Frontal cortex (tissue), 3 donors: ENCODE measurements at regions not wholly inside any gene's neighbourhood (a gene's known extent, or its start where the extent isn't known, plus 50 kb on each side); places are given as distances from the start of the nearest gene placed in this dataset.

Experiments
- DNase-seq, 2 donors: peaks; one replicate each; pipeline ENCODE4 v3.0.0; 2012; ENCODE audit warnings: low spot score in 2 of 2
- FAIRE-seq: peaks from 2 replicates; lab custom pipeline; 2012; peaks lifted over from hg19 to GRCh38; lab: Jason Lieb, UNC
- donor health status: control.
- donor health status: control.
- donor health status: control.

DNA sequence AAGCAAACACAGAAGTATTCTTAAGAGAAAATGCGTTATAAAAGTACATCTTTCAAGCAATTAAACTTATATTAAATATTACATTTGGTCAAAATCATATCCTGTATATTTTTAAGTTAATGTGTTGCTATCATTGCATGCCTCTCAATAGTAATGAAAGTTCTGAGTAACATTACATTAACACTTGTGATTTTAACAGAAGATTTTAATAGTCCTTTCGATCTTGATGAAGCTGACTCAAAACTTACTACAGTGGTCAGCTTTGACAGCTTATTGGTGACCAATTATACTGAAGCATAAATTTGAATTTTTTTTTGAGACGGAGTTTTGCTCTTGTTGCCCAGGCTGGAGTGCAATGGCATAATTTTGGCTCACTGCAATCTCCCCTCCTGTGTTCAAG is 303.3 kb downstream of the GALR1 start:
- no peak for FAIRE-seq
- no peak for DNase-seq

DNA sequence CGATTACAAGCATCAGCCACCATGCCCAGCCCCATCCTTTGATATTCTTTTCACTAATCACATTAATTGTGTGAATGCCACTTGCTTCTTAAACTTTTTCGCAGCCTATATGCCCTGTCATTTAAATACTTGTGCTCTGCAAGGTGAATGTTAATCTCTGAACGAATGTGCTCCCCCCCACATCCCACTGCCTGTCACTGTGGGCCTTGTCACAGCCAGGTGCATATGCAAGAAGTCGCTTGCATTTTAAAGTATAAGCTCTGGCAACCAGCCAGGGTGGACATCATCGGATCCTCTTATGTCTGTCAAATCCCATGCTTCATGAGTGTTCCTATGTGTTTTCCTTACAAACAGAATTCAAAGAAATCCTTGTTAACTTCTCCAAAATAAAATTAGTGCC is 304.4 kb downstream of the GALR1 start:
- no peak for DNase-seq
- FAIRE-seq = no peak

DNA sequence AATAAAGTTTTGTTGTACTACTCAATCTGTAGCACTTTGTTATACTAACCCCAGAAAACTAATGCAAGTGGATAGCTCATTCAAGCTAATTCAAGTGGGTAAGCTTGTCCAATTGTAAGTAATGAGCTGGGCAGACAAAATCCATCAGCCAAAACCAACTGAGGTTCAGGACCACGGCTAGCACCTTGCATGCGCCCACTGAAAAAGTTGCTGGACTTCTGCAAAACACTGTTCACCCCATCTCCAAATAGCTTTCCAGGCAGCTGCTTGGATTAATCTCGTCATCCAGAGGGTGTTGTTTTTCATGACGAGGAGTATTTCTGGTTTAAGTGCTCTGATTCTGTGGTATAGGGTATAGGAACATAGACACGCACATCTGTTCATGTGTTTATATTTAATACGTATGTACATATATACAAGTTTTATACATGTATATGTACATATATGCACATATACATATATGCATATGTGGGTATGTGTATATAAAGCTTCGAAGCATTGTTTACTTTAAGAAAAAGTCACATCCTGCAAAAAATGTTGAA is 307.5 kb downstream of the GALR1 start:
- no peak for DNase-seq
- FAIRE-seq = no peak

DNA sequence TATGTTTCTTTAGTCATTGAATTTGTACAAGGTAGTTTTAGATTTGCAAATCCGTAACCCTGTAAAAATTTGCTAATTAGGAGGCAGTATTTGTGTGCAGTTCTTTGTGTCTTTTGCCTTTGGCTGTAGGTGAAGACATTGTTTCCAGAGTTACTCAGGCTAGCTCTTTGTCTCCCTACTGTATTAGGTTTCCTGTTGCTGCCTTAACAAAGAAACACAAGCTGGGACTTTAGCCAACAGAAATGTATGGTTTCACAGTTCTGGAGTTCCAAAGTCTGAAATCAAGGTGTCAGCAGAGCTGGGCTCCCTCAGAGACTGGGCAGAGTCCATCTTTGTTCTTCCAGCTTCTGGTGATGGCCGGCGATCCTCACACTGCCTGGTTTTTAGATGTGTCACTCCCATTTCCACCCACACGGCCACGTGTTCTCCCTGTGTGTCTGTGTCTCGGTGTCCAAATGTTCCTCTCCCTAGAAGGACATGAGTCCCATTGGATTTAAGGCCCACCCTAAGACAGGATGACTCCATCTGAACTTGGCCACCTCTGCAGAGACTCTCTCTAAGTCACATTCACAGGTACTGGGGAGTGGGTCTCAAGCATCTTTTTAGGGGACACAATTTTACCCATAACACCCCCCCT is 309.7 kb downstream of the GALR1 start:
- FAIRE-seq (no peak), DNase-seq (no peak)

DNA sequence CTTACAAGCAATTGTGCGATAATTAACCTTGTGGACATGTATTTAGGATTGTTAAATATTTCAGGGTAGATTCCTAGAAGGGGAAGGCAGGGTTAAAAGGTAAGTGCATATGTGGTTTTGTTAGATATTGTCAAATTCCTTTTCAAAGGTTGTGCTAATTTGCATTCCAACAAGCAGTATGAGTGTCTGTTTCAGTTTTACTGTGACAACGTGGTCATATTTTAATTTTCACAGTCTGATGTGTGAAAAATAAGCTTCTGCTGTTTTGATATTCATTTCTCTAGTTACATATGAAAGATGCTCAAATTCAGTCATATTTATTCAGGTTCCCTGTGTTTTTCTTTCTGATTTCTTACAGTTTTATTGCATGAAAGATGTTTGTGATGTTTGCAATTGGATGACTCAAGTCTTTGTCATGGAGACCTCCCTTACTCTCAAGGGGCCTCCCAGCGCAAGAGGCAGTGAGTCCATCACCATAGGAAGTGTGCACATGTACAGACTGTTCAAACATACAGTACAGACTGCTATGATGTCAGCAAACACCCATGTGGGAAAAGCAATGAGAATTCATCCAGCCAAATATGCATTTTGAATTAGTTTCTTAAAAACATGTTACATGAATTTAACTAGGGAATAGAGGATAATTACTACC is 310.8 kb downstream of the GALR1 start:
- DNase-seq = no peak
- no peak for FAIRE-seq

DNA sequence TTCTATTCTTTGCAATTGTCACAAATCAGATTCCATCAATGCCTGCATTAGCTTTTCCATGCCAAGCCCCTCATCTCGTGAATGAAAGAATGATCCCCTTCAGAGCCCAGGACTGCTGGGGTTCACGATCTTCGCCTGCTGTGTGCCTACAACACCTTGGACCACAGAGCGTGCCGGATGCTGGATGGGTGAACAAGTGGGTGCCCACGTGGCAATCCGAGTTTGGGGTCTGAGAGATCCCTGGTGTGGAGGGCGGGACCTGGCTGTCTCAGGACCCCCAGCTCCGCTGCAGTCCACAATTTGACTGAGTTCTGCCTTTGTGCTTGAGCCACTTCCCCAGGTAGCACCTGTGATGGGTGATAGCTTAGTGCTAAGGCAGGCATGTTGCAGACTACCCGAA is 317.0 kb downstream of the GALR1 start:
- no peak for FAIRE-seq
- no peak for DNase-seq

DNA sequence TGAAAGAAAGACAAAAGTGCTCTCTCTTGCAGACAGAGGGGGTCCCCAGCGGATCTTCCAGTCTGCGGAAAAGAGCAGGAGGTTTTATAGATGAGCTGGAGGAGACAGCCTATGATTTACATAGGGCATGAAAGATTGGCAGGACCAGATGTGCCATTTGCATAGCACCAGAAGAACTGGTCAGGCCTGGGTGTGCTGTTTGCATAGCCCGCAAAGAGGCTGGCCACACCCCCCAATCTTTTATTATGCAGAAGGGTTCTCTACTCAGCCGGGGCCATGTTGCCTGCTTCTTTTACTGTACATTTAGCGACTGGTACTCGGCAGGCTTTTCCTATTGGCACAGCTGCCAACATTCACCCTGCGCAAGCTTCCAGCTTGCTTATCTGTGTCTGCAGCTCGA is 317.6 kb downstream of the GALR1 start:
- DNase-seq = no peak
- no peak for FAIRE-seq

DNA sequence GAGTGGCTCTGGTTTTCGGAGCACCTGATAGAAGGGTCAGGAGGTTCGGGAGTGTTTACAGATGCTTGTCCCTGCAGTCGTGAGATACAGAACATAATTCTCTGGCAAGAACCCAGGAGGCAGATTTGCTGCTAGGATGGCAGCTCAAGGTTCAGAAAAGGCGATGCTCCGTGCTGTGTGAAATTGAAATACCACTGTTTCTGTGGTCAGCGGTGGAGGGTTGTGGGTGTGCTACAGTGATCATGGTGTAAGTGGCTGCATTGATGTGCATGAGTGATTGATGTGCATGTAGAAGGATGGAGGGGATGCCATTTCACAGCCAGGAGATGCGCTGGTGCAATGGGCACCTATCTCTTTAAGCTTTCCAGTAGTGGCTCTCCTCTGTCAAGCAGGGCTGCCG is 322.1 kb downstream of the GALR1 start:
- DNase-seq (no peak), FAIRE-seq (no peak)

DNA sequence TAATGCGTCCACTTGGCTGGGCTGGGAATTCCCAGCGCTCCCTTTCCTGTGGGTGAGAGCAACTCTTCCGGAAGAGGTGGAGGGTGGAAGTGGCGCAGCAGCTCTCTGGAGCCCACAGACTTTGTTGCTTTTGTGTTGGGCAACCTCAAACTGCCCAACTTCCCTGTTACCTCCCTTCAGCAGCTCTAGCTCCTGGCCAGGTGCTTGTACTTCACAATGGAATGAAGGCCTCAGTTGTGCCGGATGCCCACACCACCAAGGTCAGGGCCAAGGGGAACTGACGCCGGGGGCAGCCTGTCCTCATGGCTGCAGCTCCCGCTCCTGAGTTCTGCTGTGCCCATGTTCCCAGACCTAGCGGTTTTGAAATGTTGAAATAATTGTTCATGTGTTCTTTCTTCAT is 322.9 kb downstream of the GALR1 start:
- no peak for FAIRE-seq
- DNase-seq = no peak

DNA sequence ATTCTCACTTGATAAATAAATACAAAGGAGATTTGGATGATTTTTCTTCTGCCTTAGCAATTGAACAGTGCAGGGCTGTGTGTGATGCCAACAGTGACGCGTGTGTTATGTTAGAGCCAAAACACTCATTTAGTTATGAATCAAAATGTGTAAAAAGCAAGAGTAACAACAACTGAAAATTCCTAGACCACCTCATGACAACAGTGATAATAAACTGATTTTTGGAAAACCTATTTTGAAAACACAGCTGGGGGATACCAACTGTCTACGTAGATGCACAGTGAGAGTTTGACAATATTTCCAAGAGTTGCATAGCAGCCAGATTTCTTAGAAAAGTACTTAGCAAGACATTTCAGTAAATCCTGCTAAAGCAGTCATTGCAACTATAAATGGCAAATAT is 323.9 kb downstream of the GALR1 start:
- FAIRE-seq (no peak), DNase-seq (no peak)

DNA sequence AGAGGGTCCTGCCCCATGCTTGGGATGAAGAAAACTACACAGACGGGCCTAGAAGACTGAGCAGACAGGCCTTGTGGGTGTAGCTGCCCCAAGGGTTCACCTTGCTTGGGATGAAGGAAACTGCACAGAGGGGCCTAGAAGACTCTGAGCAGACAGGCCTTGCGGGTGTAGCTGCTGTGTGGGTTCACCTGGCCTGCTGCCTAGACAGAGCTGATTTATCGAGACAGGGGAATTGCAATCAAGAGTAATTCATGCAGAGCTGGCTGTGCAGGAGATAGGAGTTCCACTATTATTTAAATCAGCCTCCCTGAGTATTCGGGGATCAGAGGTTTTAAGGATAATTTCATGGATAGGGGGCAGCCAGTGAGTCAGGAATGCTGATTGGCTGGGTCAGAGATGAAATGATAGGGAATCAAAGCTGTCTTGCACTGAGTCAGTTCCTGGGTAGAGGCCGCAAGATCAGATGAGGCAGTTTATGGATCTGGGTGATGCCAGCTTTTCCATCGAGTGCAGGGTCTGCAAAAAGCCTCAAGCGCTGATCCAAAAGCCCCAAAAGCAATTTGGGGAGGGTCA is 341.4 kb downstream of the GALR1 start:
- FAIRE-seq = no peak
- no peak for DNase-seq

DNA sequence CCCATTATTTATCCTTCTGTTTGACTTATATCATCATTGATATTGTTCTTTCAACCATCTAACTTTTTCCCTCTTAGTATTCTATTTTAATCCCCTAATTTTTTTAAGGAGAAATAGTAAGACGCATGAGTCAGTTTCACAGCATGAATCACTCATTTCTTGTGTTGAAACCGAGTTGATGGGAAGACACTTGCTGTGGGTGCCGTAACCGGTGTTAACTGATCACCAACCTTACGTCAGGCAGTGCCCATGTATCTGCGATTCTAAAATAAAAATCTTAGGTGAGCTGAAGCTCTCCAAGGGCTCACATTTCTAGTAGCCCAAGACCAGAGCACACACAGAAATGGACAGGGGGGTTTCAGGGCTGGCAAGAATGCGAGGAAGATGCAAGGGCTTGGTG is 348.1 kb downstream of the GALR1 start:
- DNase-seq = no peak
- FAIRE-seq = no peak

DNA sequence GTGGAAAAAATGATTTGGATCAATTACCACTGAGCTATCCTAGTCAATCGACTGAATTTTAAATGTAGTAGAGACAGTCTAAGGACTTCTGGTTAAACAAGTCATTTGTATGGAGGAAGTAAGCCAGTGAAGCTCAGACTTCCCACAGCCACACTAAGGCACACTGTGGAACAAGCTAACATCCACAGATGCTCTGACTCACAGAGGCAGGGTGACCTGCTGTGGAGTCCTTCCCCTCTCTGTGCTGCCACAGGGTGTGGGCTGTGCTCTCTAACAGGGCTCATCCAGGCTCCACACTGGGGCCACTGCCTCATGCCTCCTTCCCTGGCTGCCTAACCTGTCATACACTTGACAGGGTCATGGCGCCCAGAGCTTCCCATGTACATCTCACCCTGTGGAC is 351.0 kb downstream of the GALR1 start:
- no peak for DNase-seq
- no peak for FAIRE-seq

DNA sequence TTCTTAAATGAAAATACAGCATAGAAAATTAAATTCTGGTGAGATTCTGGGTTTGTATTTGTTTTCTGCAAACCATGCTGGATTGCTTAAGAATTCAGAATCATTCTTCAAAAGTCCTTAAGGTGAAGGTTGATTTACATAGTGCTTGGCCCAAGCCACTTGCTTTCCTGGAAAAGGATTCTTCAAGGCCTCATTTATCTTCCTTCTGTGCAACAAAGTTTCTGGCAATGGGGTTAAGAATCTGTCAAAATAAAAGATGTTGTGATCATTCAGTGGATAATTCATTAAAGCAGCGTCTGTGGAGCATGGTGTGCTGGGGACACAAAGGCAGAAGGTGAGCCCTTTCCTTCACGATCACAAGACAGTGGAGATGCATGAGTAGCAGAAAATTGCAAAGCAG is 351.9 kb downstream of the GALR1 start:
- no peak for FAIRE-seq
- no peak for DNase-seq

DNA sequence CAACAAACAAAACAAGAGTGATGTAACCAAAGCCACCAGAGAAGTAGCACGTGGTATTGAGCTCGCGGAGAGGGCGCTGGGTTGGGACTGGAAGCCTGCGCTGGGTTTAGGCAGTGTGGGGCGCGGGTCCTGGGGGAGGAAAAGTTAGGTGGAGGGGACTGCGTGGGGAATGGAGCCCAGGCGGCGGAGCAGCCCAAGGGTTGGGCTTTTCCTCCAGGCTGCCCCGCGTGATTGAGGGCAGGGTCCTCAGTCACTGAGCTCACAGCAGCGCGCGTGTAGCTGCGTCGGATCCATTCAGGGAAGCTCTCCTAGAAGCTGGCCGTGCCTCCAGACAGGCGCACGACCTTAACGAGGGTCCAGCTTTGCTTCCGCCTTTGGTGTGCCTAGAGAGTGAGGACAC is 357.4 kb downstream of the GALR1 start:
- FAIRE-seq (no peak), DNase-seq (no peak)

DNA sequence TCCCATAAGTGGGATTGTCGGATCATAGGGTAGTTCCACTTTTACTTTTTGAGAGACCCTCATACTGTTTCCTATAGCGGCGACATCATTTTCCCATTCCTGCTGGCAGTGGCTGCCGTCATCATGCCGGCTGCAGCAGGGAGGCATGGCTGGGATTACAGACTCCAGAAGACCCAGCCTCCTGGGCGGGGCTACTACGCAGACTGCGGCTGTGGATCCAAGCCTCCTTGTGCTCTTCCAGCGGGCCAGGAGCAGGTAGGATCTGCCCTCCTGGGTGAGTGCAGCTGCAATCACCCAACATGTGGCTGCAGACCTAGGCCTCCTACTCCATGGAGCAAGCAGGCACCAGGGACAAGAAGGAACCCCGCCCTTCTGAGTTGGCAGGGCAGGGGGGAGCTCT is 359.2 kb downstream of the GALR1 start:
- FAIRE-seq = no peak

DNA sequence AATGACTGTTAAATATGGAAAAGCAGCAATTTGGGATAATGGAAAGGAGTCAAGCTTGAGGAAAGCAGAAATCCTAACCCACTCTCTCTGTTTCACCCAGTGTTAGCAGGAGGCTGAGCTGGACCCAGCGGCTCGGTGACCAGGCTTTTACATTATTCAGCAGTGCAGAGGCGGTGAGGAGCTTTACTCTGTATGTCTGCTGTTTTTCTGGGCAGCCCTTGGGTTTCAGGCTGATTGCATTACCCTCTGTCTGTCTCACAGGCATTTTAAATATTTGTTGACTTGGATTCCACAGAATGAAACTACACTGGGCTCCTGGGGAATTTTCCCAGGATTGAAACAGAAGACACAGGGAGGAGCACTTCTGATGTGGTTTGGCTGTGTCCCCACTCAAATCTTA is 368.0 kb downstream of the GALR1 start:
- DNase-seq = no peak
- no peak for FAIRE-seq

More for the DNA sequence above, 359.2 kb downstream of the GALR1 start:
- no peak for DNase-seq

DNA sequence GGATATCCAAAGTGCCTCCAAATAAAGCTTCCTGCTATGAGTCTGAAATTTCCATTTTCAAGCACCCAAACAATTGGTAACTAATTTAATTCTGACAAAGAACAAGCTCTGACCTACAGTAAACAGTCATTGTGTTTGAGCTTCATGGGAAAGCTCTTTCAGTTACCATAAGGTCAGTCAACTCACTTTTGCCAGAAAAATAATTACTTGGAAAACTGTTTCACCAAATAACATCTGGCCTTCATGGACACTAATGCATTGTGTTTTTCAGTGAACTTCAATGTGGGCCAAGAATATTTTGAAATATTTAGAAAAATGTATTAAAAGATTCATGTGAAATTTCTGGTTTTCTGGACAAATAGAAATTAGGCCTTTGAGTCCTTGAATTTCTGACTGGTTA is 369.9 kb downstream of the GALR1 start:
- FAIRE-seq (no peak), DNase-seq (no peak)

DNA sequence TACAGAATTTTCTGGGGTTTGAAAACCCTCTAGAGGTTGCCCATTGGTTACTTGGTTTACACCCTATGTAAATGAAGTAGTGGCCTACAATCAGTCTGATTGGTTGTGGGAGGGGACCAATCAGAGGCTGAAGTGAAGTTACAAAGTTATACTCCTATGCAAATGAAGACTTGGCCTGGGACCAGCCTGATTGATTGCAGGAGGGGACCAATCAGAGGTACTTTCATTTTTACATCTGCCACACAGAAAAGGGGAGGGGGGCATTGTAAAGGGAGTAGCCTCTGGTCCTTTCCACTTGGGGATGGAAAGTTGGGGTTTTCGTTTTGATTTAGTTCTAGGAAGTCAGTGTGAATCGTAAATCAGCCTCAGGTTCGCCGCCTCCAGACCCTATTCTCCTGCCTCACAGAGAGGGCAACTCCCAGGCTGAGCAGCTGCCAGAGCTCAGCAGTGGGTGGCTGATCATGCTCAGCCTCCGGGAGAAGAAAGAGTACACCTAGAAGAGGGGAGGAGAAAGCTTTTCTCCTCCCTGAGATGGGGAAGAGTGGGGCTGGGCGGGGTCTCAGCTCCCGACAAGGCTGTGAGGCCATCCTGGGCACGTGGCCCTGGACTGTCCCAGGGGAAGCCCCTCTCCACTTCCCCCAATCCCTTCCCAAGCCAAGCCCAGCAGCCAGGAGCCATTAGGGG is 372.5 kb downstream of the GALR1 start:
- no peak for FAIRE-seq
- DNase-seq = no peak

DNA sequence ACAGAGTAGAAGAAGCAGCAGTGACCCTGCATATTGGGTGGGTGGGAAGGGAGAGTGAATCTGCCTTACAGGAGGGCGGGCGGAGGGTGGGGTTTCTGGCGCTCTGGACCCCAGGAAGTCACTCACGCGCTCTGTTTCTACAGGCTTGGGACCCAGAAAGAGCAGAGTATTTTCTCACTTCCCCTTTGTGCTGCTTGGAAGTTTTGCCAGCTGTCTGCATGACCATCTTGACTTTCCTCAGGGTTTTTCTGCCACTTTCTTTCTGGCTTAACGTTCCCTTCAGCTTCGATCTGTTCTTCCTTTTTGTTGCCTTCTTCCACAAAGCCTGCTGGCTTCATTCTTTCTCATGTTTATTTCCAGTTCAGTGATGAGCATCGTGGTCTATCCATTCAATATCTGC is 383.1 kb downstream of the GALR1 start:
- DNase-seq (no peak), FAIRE-seq (no peak)

DNA sequence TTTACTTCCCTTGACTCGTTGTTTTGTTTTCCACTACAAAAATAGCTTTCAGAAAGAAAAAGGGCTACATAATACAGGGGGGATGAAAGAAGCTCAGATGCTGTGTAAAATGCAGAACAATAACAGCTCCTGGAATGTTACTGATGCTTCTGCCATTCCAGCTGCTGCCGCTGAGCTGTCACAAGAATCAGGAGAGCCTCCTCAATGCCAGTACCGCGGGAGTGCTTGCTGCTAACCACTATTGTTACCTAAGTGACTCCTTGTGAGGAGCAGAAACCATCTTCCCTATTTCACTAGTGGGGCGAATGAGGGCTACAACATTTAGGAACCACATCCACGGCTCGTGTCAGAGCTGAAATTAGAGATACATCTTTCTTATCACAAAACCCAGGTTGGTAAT is 384.8 kb downstream of the GALR1 start:
- no peak for FAIRE-seq

More for the DNA sequence above, 384.8 kb downstream of the GALR1 start:
- DNase-seq = no peak
